Mucosa of stomach (tissue), 1 donor: ENCODE measurements at regions not wholly inside any gene's neighbourhood (a gene's known extent, or its start where the extent isn't known, plus 50 kb on each side); places are given as distances from the start of the nearest gene placed in this dataset.

Experiments used
- H3K27me3 ChIP-seq: one replicate; pipeline ENCODE4 v1.7.0; 2013; ENCODE audit warnings: mild to moderate bottlenecking, low read length; ENCODE audit not compliant: control insufficient read depth, insufficient read depth
- H3K36me3 ChIP-seq: one replicate; pipeline ENCODE4 v1.7.0; 2013; ENCODE audit warnings: low read length; ENCODE audit not compliant: control insufficient read depth, insufficient read depth
- H3K4me1 ChIP-seq: one replicate; pipeline ENCODE4 v1.7.0; 2013; ENCODE audit warnings: mild to moderate bottlenecking, low read length; ENCODE audit not compliant: control insufficient read depth, insufficient read depth
- H3K4me3 ChIP-seq: one replicate; pipeline ENCODE4 v1.7.0; 2013; ENCODE audit warnings: low read length
- H3K9ac ChIP-seq: one replicate; pipeline ENCODE4 v1.7.0; 2013; ENCODE audit warnings: mild to moderate bottlenecking, low read length, moderate library complexity
- H3K9me3 ChIP-seq: one replicate; pipeline ENCODE4 v1.7.0; 2013; ENCODE audit warnings: mild to moderate bottlenecking, low read length, moderate library complexity; ENCODE audit not compliant: control insufficient read depth
- donor health status: Pancreatic carcinoma.

- Histone ChIP-seq H3K9ac (no peak overlapping the region), H3K27me3 (no peaks in the 10 kb centered on the region), H3K9me3 (no peaks in the 10 kb centered on the region), H3K4me3 (no peak overlapping the region), H3K4me1 (peaks cover under 1% of the 10 kb centered on the region), H3K36me3 (no peaks in the 10 kb centered on the region)
Measured at GRCh38 chr19:46962030-46962570, 57.5 kb upstream of the NPAS1 start.

GRCh38 chr19:46963093-46963734 is 56.4 kb upstream of the NPAS1 start:
- no peaks in the 10 kb centered on the region for H3K36me3 ChIP-seq

GRCh38 chr19:46967578-46968032 is 52.0 kb upstream of the NPAS1 start:
- Histone ChIP-seq H3K9ac (no peak overlapping the region), H3K27me3 (no peaks in the 10 kb centered on the region), H3K9me3 (no peaks in the 10 kb centered on the region), H3K4me1 (peaks cover 14% of the 10 kb centered on the region), H3K4me3 (no peak overlapping the region), H3K36me3 (no peaks in the 10 kb centered on the region)

More at GRCh38 chr19:46963093-46963734, 56.4 kb upstream of the NPAS1 start:
- Histone ChIP-seq H3K4me1 (peaks cover 11% of the 10 kb centered on the region), H3K4me3 (no peak overlapping the region), H3K9ac (no peak overlapping the region), H3K9me3 (no peaks in the 10 kb centered on the region), H3K27me3 (no peaks in the 10 kb centered on the region)
